Gastrocnemius medialis (tissue), 4 donors: ENCODE measurements at regions not wholly inside any gene's neighbourhood (a gene's known extent, or its start where the extent isn't known, plus 50 kb on each side); places are given as distances from the start of the nearest gene placed in this dataset.

Experiments used
- ATAC-seq, 2 donors: fragments of 150-250 bp; one replicate each; pipeline ENCODE4 v1.9.1; 2016
- DNase-seq, 2 donors: peaks; one replicate each; pipeline ENCODE4 v3.0.0-alpha.2; 2019
- H3K27ac ChIP-seq, 4 donors: fragments of 200-600 bp; sonication (generic); 1 replicate in 1 of 4; 2 replicates in 3 of 4; pipeline ENCODE4 v1.5.1; 2016 to 2018; ENCODE audit warnings: mild to moderate bottlenecking in 2 of 4, moderate library complexity in 1 of 4
- H3K27me3 ChIP-seq, 3 donors: fragments of 200-600 bp; sonication (generic) in 2 of 3; 1 replicate in 1 of 3; 2 replicates in 2 of 3; pipeline versions ENCODE4 v1.5.1 to v1.6.0; 2016 to 2019; ENCODE audit warnings: mild to moderate bottlenecking in 1 of 3, moderate library complexity in 1 of 3
- H3K36me3 ChIP-seq, 2 donors: fragments of 200-600 bp; sonication (generic) in 1 of 2; one replicate each; pipeline ENCODE4 v1.5.1; 2017 to 2018
- H3K4me1 ChIP-seq, 2 donors: fragments of 200-600 bp; sonication (generic) in 1 of 2; one replicate each; pipeline ENCODE4 v1.5.1; 2016 to 2017; ENCODE audit warnings: mild to moderate bottlenecking in 2 of 2
- H3K4me3 ChIP-seq, 4 donors: fragments of 200-600 bp; sonication (generic) in 3 of 4; 1 replicate in 1 of 4; 2 replicates in 3 of 4; pipeline ENCODE4 v1.5.1; 2016 to 2019; ENCODE audit warnings: mild to moderate bottlenecking in 2 of 4
- H3K9me3 ChIP-seq, 3 donors: fragments of 200-600 bp; sonication (generic) in 2 of 3; 1 replicate in 1 of 3; 2 replicates in 2 of 3; pipeline ENCODE4 v1.5.1; 2016 to 2019
- POLR2A ChIP-seq, 2 donors: fragments of 450-650 bp; IDR thresholded peaks; one replicate each; pipeline ENCODE4 v1.6.1; 2017; ENCODE audit warnings: antibody characterized with exemption in 2 of 2, mild to moderate bottlenecking in 2 of 2, moderate library complexity in 2 of 2
- in situ Hi-C, 4 donors: fragments of 200-750 bp; cut with MboI; loops; one replicate each; pipeline versions ENCODE4 v1.15.0 to v1.8.0; 2017; ENCODE audit warnings: low sequenced_read_pairs in 4 of 4
- intact Hi-C: fragments of 100-400 bp; cut with DNase I; formaldehyde crosslinking; loops from one replicate; pipeline ENCODE4 v1.15.1; 2023; ENCODE audit warnings: low total_unique reads
- TF ChIP-seq, protein P1 (sequence below), 5 experiments: fragments of 450-650 bp in 3 of 5; fragments of 200-600 bp in 2 of 5; sonication (generic) in 2 of 5; IDR thresholded peaks in 4 of 5; conservative IDR thresholded peaks in 1 of 5; 1 replicate in 4 of 5; 2 replicates in 1 of 5; pipeline ENCODE4 v1.5.1; 2016 to 2019; ENCODE audit warnings: antibody characterized with exemption in 5 of 5, mild to moderate bottlenecking in 3 of 5, moderate library complexity in 3 of 5

DNA sequence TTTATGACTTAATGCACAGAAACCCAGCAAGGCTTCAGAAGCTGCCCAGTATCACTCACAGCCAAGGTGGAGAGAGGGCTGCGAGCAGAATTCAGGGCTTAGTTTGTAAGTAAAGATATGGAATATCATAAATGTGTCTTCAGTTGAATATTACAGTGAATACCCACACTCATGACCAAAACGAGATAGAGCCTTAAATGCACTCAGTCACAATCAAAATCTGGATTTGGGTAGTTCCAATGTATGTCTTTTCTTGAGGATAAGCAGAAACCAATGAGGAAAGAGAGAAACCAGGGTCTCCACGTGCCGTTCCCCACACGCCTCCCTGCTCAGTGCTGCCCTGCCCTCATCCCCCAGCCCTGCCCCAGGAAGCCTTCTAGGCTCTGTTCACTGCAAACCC, 94.9 kb downstream of the ZIC5 start:
- Histone ChIP-seq H3K4me1 (no peaks in the 10 kb centered on the region), H3K36me3 (no peaks in the 10 kb centered on the region), H3K27me3 (no peaks in the 10 kb centered on the region), H3K9me3 (no peaks in the 10 kb centered on the region), H3K27ac (no peak overlapping the region), H3K4me3 (no peak overlapping the region)
- ATAC-seq: no peak
- TF ChIP-seq POLR2A (IDR thresholded peaks at IDR 0.05): no peak
- TF ChIP-seq, protein P1, sequence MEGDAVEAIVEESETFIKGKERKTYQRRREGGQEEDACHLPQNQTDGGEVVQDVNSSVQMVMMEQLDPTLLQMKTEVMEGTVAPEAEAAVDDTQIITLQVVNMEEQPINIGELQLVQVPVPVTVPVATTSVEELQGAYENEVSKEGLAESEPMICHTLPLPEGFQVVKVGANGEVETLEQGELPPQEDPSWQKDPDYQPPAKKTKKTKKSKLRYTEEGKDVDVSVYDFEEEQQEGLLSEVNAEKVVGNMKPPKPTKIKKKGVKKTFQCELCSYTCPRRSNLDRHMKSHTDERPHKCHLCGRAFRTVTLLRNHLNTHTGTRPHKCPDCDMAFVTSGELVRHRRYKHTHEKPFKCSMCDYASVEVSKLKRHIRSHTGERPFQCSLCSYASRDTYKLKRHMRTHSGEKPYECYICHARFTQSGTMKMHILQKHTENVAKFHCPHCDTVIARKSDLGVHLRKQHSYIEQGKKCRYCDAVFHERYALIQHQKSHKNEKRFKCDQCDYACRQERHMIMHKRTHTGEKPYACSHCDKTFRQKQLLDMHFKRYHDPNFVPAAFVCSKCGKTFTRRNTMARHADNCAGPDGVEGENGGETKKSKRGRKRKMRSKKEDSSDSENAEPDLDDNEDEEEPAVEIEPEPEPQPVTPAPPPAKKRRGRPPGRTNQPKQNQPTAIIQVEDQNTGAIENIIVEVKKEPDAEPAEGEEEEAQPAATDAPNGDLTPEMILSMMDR (IDR thresholded peaks at IDR 0.05 in 4 of 5, conservative IDR thresholded peaks at IDR 0.05 in 1 of 5): no peak
- intact Hi-C loops: no loop called here
- in situ Hi-C loops: no loop called here
- DNase-seq: no peak

DNA sequence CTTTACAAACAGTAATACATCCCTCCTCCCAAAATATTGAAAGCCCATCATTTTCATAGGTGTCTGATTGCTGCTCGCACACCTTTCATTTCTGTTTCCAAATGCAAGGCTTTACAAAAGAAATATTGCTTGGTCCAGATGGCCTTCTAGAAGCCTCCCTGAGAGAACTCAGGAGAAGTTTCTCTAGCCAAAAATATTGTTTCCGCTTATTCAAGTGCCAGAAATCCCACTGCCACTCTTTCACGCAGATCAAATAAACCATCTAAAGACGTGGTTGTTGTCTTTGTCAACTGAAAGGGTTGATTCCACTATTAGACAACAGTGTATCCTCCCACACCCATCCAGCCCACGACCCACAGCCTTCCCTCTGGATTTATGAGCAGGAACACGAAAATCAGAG, 96.2 kb downstream of the ZIC5 start:
- no peak for DNase-seq
- no peaks in the 10 kb centered on the region for H3K27me3 ChIP-seq
- no peak overlapping the region for H3K27ac ChIP-seq
- TF ChIP-seq, protein P1 (IDR thresholded peaks at IDR 0.05 in 4 of 5, conservative IDR thresholded peaks at IDR 0.05 in 1 of 5): no peak
- no peak for TF ChIP-seq POLR2A (IDR thresholded peaks at IDR 0.05)
- H3K9me3 ChIP-seq: no peaks in the 10 kb centered on the region
- in situ Hi-C loops (no loop called here), intact Hi-C loops (no loop called here)
- H3K4me3 ChIP-seq: no peak overlapping the region
- no peaks in the 10 kb centered on the region for H3K4me1 ChIP-seq
- H3K36me3 ChIP-seq: no peaks in the 10 kb centered on the region
- no peak for ATAC-seq

- intact Hi-C loops (no loop called here), in situ Hi-C loops (no loop called here)
- no peak for DNase-seq
Measured at GRCh38 chr13:99873832-99874430, 97.6 kb downstream of the ZIC5 start.

DNA sequence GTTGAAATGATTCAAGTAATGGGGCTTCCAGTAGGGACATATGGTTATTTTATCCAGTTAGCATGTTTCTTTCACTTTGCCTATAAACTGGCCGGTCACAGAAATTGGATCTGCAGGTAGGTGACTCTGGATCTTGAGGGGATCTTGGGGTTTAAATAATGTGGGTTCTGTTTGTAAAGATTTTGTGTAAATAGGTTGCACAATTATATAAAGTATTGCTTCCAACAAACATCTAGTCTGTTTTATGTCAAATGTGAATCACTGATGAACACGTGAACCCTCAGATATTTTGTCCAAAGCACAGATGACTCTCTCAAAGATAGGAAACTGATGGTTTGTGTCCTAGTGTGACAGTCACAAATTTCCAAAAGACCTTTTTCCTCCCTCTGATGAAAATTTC, 98.4 kb downstream of the ZIC5 start:
- Histone ChIP-seq H3K4me3 (no peak overlapping the region), H3K9me3 (no peaks in the 10 kb centered on the region), H3K36me3 (no peaks in the 10 kb centered on the region), H3K27me3 (no peaks in the 10 kb centered on the region), H3K4me1 (no peaks in the 10 kb centered on the region), H3K27ac (no peak overlapping the region)
- intact Hi-C loops (no loop called here), in situ Hi-C loops (no loop called here)
- TF ChIP-seq, protein P1 (IDR thresholded peaks at IDR 0.05 in 4 of 5, conservative IDR thresholded peaks at IDR 0.05 in 1 of 5): no peak
- TF ChIP-seq POLR2A (IDR thresholded peaks at IDR 0.05): no peak
- DNase-seq: no peak
- no peak for ATAC-seq

More at GRCh38 chr13:99873832-99874430, 97.6 kb downstream of the ZIC5 start:
- Histone ChIP-seq H3K36me3 (no peaks in the 10 kb centered on the region), H3K4me3 (no peak overlapping the region), H3K9me3 (no peaks in the 10 kb centered on the region), H3K4me1 (no peaks in the 10 kb centered on the region), H3K27ac (no peak overlapping the region), H3K27me3 (no peaks in the 10 kb centered on the region)
- no peak for ATAC-seq
- no peak for TF ChIP-seq POLR2A (IDR thresholded peaks at IDR 0.05)
- TF ChIP-seq, protein P1 (IDR thresholded peaks at IDR 0.05 in 4 of 5, conservative IDR thresholded peaks at IDR 0.05 in 1 of 5): no peak
